Memory B cell (primary cell): ENCODE measurements at regions not wholly inside any gene's neighbourhood (a gene's known extent, or its start where the extent isn't known, plus 50 kb on each side); places are given as distances from the start of the nearest gene placed in this dataset.

Source experiments
- ATAC-seq: fragments of 150-1000 bp; cut with Tn5 transposase; 2 replicates; pipeline ENCODE4 v1.10.0; 2021; ENCODE audit warnings: low read depth, mild to moderate bottlenecking, moderate library complexity
- DNase-seq, 2 donors: peaks; one replicate each; pipeline ENCODE4 v3.0.0; 2022; ENCODE audit warnings: low spot score in 2 of 2
- H3K27ac Mint-ChIP-seq: one replicate; pipeline ENCODE4 v1.8.0; 2022; ENCODE audit warnings: mild to moderate bottlenecking, moderate library complexity, mixed read lengths
- H3K27me3 Mint-ChIP-seq: one replicate; pipeline ENCODE4 v1.8.0; 2022; ENCODE audit warnings: mixed read lengths
- H3K36me3 Mint-ChIP-seq: one replicate; pipeline ENCODE4 v1.8.0; 2022; ENCODE audit warnings: mild to moderate bottlenecking, mixed read lengths
- H3K4me1 Mint-ChIP-seq: one replicate; pipeline ENCODE4 v1.8.0; 2022; ENCODE audit warnings: mixed read lengths
- H3K4me3 Mint-ChIP-seq: one replicate; pipeline ENCODE4 v1.8.0; 2022; ENCODE audit warnings: mild to moderate bottlenecking, moderate library complexity, mixed read lengths
- H3K9me3 Mint-ChIP-seq: one replicate; pipeline ENCODE4 v1.8.0; 2022; ENCODE audit warnings: mixed read lengths

GRCh38 chr4:4717692-4718091, 141.8 kb upstream of the MSX1 start:
- no peaks in the 10 kb centered on the region for H3K9me3 Mint-ChIP-seq
- H3K27me3 Mint-ChIP-seq: no peaks in the 10 kb centered on the region
- peaks cover 3% of the 10 kb centered on the region for H3K4me1 Mint-ChIP-seq
- ATAC-seq (no peak), DNase-seq (no peak)
- H3K27ac Mint-ChIP-seq: no peak overlapping the region
- H3K36me3 Mint-ChIP-seq: peaks cover 11% of the 10 kb centered on the region
- no peak overlapping the region for H3K4me3 Mint-ChIP-seq

- Mint-ChIP-seq H3K9me3 (no peaks in the 10 kb centered on the region), H3K27me3 (no peaks in the 10 kb centered on the region)
- DNase-seq: no peak
Measured at GRCh38 chr4:4714331-4714730, 145.1 kb upstream of the MSX1 start.

GRCh38 chr4:4712800-4713528, 146.5 kb upstream of the MSX1 start:
- Mint-ChIP-seq H3K4me3 (no peak overlapping the region), H3K27me3 (no peaks in the 10 kb centered on the region), H3K4me1 (peaks cover 3% of the 10 kb centered on the region), H3K27ac (no peak overlapping the region), H3K9me3 (peaks cover 5% of the 10 kb centered on the region), H3K36me3 (peaks cover 12% of the 10 kb centered on the region)
- DNase-seq (no peak), ATAC-seq (no peak)

More at GRCh38 chr4:4714331-4714730, 145.1 kb upstream of the MSX1 start:
- H3K4me3 Mint-ChIP-seq: no peak overlapping the region
- no peak for ATAC-seq
- H3K27ac Mint-ChIP-seq: no peak overlapping the region
- peaks cover 3% of the 10 kb centered on the region for H3K4me1 Mint-ChIP-seq
- peaks cover 11% of the 10 kb centered on the region for H3K36me3 Mint-ChIP-seq

GRCh38 chr4:4711902-4712301, 147.6 kb upstream of the MSX1 start:
- Mint-ChIP-seq H3K4me1 (peaks cover 3% of the 10 kb centered on the region), H3K27me3 (no peaks in the 10 kb centered on the region), H3K27ac (no peak overlapping the region), H3K36me3 (peaks cover 8% of the 10 kb centered on the region), H3K4me3 (no peak overlapping the region), H3K9me3 (peaks cover 5% of the 10 kb centered on the region)
- DNase-seq (no peak), ATAC-seq (no peak)

- H3K27me3 Mint-ChIP-seq: no peaks in the 10 kb centered on the region
Measured at GRCh38 chr4:4709736-4710135, 149.7 kb upstream of the MSX1 start.

GRCh38 chr4:4704267-4704666, 155.2 kb upstream of the MSX1 start:
- H3K4me3 Mint-ChIP-seq: no peak overlapping the region
- no peaks in the 10 kb centered on the region for H3K27me3 Mint-ChIP-seq
- H3K9me3 Mint-ChIP-seq: peaks cover 8% of the 10 kb centered on the region
- ATAC-seq (no peak), DNase-seq (no peak)
- H3K4me1 Mint-ChIP-seq: peaks cover 2% of the 10 kb centered on the region
- peaks cover 27% of the 10 kb centered on the region for H3K36me3 Mint-ChIP-seq
- H3K27ac Mint-ChIP-seq: no peak overlapping the region

More at GRCh38 chr4:4709736-4710135, 149.7 kb upstream of the MSX1 start:
- H3K27ac Mint-ChIP-seq: no peak overlapping the region
- DNase-seq (no peak), ATAC-seq (no peak)
- no peaks in the 10 kb centered on the region for H3K4me1 Mint-ChIP-seq
- H3K4me3 Mint-ChIP-seq: no peak overlapping the region
- H3K36me3 Mint-ChIP-seq: peaks cover 13% of the 10 kb centered on the region
- H3K9me3 Mint-ChIP-seq: peaks cover 5% of the 10 kb centered on the region

- ATAC-seq (no peak), DNase-seq (no peak)
- H3K27ac Mint-ChIP-seq: no peak overlapping the region
Measured at GRCh38 chr4:4697584-4697983, 155.7 kb upstream of the STX18 start.

GRCh38 chr4:4696530-4696929, 154.7 kb upstream of the STX18 start:
- Mint-ChIP-seq H3K9me3 (no peaks in the 10 kb centered on the region), H3K4me1 (no peaks in the 10 kb centered on the region), H3K27ac (no peak overlapping the region), H3K36me3 (peaks cover 14% of the 10 kb centered on the region), H3K27me3 (no peaks in the 10 kb centered on the region), H3K4me3 (no peak overlapping the region)
- ATAC-seq (no peak), DNase-seq (no peak)

More at GRCh38 chr4:4697584-4697983, 155.7 kb upstream of the STX18 start:
- H3K36me3 Mint-ChIP-seq: peaks cover 11% of the 10 kb centered on the region
- peaks cover 1% of the 10 kb centered on the region for H3K4me1 Mint-ChIP-seq
- H3K4me3 Mint-ChIP-seq: no peak overlapping the region
- no peaks in the 10 kb centered on the region for H3K27me3 Mint-ChIP-seq
- peaks cover under 1% of the 10 kb centered on the region for H3K9me3 Mint-ChIP-seq

GRCh38 chr4:4695497-4695896, 153.6 kb upstream of the STX18 start:
- peaks cover 17% of the 10 kb centered on the region for H3K36me3 Mint-ChIP-seq
- H3K27me3 Mint-ChIP-seq: no peaks in the 10 kb centered on the region
- DNase-seq (no peak), ATAC-seq (no peak)
- no peak overlapping the region for H3K4me3 Mint-ChIP-seq
- no peaks in the 10 kb centered on the region for H3K9me3 Mint-ChIP-seq
- peak overlapping the region; percentile 9 for H3K27ac Mint-ChIP-seq
- no peaks in the 10 kb centered on the region for H3K4me1 Mint-ChIP-seq

GRCh38 chr4:4694827-4695226, 153.0 kb upstream of the STX18 start:
- Mint-ChIP-seq H3K27ac (no peak overlapping the region), H3K4me1 (no peaks in the 10 kb centered on the region), H3K4me3 (no peak overlapping the region), H3K36me3 (peaks cover 22% of the 10 kb centered on the region), H3K27me3 (no peaks in the 10 kb centered on the region), H3K9me3 (no peaks in the 10 kb centered on the region)
- ATAC-seq: no peak
- DNase-seq: no peak

GRCh38 chr4:4694296-4694772, 152.5 kb upstream of the STX18 start:
- H3K27me3 Mint-ChIP-seq: no peaks in the 10 kb centered on the region
- H3K36me3 Mint-ChIP-seq: peaks cover 22% of the 10 kb centered on the region
- H3K9me3 Mint-ChIP-seq: no peaks in the 10 kb centered on the region
- H3K27ac Mint-ChIP-seq: no peak overlapping the region
- no peak for DNase-seq
- H3K4me1 Mint-ChIP-seq: no peaks in the 10 kb centered on the region
- no peak overlapping the region for H3K4me3 Mint-ChIP-seq
- no peak for ATAC-seq

- H3K4me1 Mint-ChIP-seq: no peaks in the 10 kb centered on the region
- no peak for DNase-seq
- H3K27ac Mint-ChIP-seq: no peak overlapping the region
- no peaks in the 10 kb centered on the region for H3K9me3 Mint-ChIP-seq
- no peak for ATAC-seq
- peaks cover 22% of the 10 kb centered on the region for H3K36me3 Mint-ChIP-seq
- H3K4me3 Mint-ChIP-seq: no peak overlapping the region
- H3K27me3 Mint-ChIP-seq: no peaks in the 10 kb centered on the region
Measured at GRCh38 chr4:4693755-4694295, 152.0 kb upstream of the STX18 start.

GRCh38 chr4:4693258-4693657, 151.4 kb upstream of the STX18 start:
- no peak overlapping the region for H3K4me3 Mint-ChIP-seq
- H3K4me1 Mint-ChIP-seq: no peaks in the 10 kb centered on the region
- H3K9me3 Mint-ChIP-seq: no peaks in the 10 kb centered on the region

GRCh38 chr4:4690854-4691253, 149.0 kb upstream of the STX18 start:
- H3K27ac Mint-ChIP-seq: no peak overlapping the region
- ATAC-seq (no peak), DNase-seq (no peak)
- peaks cover 31% of the 10 kb centered on the region for H3K36me3 Mint-ChIP-seq
- no peaks in the 10 kb centered on the region for H3K4me1 Mint-ChIP-seq
- no peak overlapping the region for H3K4me3 Mint-ChIP-seq
- H3K27me3 Mint-ChIP-seq: no peaks in the 10 kb centered on the region
- no peaks in the 10 kb centered on the region for H3K9me3 Mint-ChIP-seq

More at GRCh38 chr4:4693258-4693657, 151.4 kb upstream of the STX18 start:
- Mint-ChIP-seq H3K36me3 (peaks cover 26% of the 10 kb centered on the region), H3K27me3 (no peaks in the 10 kb centered on the region), H3K27ac (no peak overlapping the region)
- DNase-seq (no peak), ATAC-seq (no peak)
